Umbilical cord (tissue), 1 donor: ENCODE measurements at regions not wholly inside any gene's neighbourhood (a gene's known extent, or its start where the extent isn't known, plus 50 kb on each side); places are given as distances from the start of the nearest gene placed in this dataset.
A peak's percentile ranks its signal among the peaks of the same experiment; 100 is the strongest.
"Not testable (repeated sequence)": the region's sequence is repeated elsewhere in the genome, so short reads cannot be mapped to it uniquely, and the experiment has no call there.

Experiments
- DNase-seq: peaks from one replicate; pipeline ENCODE4 v3.0.0-alpha.2; 2015; ENCODE audit warnings: low spot score

DNA sequence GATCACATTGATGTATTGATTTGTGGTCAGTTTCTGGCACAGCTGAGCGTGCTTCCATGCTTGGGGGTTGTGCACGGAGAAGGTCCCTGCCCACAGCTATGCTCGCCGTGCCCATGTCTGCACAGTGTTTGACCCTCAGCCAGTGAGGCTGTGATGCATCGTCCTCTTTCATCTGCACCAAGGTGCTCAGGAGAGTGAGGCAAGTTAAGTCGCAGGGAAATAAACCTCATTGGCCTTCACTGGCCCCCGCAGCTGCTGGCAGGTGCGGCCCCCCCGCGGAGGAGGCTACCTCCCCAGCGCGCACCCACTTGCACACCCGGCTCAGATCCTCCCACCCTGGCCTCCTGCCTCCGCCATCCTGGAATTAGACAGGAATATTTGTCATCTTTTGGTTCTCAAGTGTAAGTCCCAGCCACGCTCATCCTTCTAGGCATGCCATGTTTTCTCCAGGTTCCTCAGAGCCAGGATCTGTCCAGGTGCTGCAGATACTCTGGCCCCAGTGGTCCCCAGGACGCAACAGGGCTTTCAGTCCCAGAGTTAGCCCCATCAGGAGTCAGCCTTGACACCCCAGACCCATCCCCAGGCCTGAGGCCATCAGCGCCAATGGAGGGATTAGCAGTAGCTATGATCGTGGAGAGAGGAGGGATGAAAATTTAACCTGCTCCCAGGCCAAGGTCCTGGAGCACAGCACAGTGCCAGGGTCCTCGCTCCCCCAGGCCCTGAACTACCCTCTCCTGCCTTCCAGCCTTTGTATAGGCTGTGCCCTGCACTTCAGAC, 93.7 kb downstream of the OAT start:
- no peak for DNase-seq

GRCh38 chr10:124324451-124324850, 94.3 kb downstream of the OAT start:
- no peak for DNase-seq

DNA sequence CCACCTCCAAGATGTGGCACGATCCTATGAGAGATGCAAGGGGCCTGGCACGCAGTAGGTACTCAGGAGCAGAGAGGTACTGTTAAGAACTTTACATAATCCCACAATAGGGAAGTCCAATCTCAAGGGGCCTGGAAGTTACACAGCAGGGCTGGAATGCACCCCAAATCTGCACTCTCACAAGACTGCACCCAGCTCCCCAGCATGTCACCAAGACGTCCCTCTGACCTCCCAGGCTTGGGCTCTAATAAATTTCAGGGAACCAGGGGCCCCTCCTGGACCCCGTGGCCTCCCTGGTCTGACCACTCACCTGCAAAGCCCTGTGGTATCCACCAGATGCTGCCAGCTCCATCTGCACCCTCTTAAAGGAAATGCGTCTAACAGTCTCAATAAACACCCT, 94.9 kb downstream of the OAT start:
- no peak for DNase-seq

- no peak for DNase-seq
Observed at GRCh38 chr10:124323111-124323725, 95.5 kb downstream of the OAT start.

- DNase-seq = no peak
Observed at GRCh38 chr10:124322191-124322980, 96.3 kb downstream of the OAT start.

GRCh38 chr10:124321433-124322089, 97.2 kb downstream of the OAT start:
- DNase-seq = no peak

DNA sequence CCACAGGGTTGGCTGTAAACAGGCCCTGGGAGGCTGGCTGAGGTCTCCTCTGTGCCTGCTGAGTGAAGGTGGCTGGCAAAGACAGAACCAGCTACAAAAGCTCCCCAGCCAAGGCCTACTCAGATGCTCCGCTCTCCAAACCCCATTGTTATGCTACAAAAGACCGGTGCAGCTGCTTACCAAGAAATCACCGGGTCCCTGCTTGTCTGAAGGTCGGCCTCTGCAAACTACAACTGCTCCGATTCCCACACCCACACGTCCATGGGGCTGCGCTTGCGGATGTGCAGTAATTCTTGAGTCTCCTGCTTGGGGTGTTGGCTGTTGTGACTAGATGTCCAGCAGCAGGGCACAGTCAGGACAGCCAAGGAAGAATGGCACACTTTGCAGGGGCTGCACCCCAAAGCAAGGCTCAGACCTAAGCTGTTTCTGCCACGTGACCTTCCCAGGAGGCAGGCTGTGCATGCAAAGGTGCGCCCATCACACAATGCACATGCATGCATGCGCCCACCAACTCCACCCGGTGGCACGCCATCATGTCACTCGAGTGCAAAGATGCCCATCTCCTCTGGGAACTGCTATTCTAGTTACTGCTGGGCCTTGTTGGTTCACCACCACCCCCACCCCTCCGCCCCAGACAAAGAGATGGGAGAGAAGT, 97.8 kb downstream of the OAT start:
- no peak for DNase-seq

- DNase-seq = no peak
Observed at GRCh38 chr10:124319926-124320391, 98.8 kb downstream of the OAT start.

DNA sequence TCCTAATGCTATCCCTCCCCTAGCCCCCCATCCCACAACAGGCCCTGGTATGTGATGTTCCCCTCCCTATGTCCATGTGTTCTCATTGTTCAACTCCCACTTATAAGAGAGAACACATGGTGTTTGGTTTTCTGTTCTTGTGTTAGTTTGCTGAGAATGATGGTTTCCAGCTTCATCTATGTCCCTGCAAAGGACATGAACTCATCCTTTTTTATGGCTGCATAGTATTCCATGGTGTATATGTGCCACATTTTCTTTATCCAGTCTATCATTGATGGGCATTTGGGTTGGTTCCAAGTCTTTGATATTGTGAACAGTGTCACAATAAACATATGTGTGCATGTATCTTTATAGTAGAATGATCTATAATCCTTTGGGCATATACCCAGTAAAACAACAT, 99.2 kb downstream of the OAT start:
- not testable (repeated sequence) for DNase-seq

GRCh38 chr10:124318811-124319210, 99.9 kb downstream of the OAT start:
- no peak for DNase-seq

DNA sequence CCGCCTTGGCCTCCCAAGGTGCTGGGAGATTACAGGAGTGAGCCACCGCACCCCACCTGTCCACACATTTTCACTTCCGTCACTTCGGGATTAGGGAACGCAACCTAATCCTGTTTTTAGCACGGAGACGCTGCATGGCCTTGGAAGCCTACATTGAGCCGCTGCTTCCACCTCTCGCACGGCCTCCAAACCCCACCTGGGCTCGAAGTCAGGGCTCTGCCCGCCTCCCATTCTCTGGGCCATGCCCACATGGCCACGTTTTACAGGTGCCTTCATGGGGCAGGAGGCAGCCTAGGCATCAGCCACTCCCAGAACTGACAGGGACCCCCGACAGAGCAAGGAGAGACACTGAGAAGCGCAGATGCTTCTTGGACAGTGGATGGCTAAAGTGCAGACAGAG, 100.6 kb downstream of the OAT start:
- no peak for DNase-seq

DNA sequence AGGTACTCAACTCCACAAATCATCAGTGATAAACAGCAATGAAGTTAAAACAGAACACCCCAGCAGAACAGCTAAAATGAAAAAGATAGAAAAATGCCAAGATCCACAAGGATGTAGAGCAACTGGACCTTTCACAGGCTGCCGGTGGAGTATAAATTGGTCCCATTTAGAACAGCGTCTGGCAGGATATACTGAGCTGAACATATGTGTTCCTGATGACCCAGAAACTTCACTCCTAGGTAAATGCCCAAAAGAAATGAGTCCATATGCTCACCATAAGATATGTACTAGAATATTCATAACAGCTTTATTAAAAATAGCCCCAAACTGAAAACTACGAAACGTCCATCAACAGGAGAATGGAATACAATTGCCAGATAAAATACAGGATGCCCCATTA, 102.4 kb downstream of the OAT start:
- DNase-seq = no peak

DNA sequence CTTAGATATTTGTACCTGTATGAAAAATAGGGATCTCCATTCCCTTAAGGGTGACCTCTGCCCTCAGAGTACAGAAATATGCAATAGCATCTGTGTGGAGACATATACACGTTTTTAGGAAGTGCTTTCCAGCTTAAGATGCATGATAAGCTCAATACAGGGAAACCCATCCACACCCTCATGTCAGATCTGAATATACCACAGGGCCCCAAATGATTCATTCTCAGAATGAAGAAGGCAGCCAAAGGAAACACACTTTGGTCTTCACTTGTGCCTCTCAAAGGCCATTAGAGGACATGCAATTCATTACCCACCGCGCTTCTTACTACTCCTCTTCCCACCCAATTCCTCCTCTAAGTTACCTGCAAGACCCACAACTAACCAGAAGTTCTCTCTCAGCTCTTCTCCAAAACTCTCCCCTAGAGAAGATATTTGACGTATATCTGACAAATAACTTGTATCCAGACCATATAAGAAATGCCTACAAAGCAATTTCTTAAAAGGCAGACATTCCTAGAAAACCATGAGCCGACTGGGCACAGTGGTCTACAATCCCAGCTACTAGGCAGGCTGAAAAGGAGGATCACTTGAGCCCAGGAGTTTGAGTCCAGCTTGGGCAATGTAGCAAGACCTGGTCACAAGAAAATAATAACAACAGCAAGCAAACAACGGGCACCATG, 103.0 kb downstream of the OAT start:
- peak; percentile 60 for DNase-seq

GRCh38 chr10:124313374-124313773, 105.3 kb downstream of the OAT start:
- DNase-seq = no peak

- DNase-seq = no peak
Observed at GRCh38 chr10:124308811-124309210, 109.9 kb downstream of the OAT start.

- DNase-seq = no peak
Observed at GRCh38 chr10:124308056-124308645, 110.6 kb downstream of the OAT start.

DNA sequence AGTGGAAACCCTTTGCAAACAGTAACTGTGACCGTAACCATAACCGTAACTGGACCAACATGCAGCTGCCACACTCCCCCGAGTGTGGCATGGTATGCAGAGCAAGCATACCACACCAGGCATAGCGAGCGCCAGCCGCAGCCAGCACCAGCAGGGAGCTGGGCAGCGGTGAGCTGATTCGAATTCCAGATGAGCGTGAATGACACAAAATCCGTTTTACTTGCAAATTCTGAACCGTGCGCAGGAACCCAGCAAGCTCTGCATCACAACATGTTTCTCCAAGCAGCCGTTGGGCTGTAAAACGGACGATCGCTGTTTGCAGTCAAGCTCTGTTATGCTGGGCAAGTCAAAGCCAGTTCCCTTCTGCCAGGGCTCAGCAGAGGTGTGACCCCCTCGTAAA, 111.1 kb downstream of the OAT start:
- DNase-seq = no peak

DNA sequence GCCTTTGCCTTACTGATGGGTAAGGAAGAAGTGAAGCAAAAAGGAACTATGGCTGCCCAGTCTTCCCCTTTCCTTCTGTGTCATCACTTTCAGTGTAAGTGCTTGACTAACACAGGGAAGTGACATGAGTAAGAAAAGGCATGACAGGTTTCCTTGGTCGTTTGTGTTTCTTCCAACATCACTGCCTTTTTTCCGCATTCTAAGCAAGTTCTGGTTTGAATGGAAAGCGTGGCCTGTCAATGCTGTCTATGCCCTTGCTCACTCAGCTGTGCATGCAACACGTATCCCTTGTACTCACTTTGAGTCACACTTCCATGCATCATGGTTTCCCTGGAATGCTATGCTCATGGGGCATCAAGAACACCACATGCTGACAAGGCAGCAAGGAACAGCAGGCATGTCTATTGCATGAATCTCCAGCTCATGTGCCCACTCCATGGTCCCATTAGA, 111.8 kb downstream of the OAT start:
- DNase-seq = peak; percentile 39

GRCh38 chr10:124306520-124306919, 112.2 kb downstream of the OAT start:
- no peak for DNase-seq

GRCh38 chr10:124305984-124306383, 112.7 kb downstream of the OAT start:
- no peak for DNase-seq
